ENCODE measurements at regions not wholly inside any gene's neighbourhood (a gene's known extent, or its start where the extent isn't known, plus 50 kb on each side); places are given as distances from the start of the nearest gene placed in this dataset.
A peak's percentile ranks its signal among the peaks of the same experiment; 100 is the strongest.

- DNase-seq, result no peak
- intact Hi-C loops (cut with DNase I), result no loop called here
- ATAC-seq (ENCODE audit: poor library complexity), result no peak
Observed at GRCh38 chr13:61765181-61765742, 349.6 kb upstream of the PCDH20 start.

DNA sequence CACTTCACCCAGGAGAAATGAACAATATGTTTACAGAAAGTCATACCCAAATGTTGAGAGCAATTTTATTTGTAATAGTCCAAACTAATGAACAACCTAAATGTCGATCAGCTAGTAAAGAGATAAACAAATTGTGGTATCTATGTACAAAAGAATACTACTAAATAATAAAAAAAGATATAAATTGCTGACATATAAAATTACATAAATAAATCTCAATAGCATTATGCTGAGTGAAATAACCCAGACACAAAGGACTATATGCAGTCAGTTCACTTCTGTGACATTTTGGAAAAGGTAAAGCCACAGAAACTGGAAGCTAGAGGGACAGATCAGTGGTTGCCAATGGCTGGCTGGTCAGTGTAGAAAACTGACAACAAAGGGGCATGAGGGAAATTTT is 346.0 kb upstream of the PCDH20 start:
- intact Hi-C loops (cut with DNase I), result no loop called here
- DNase-seq (no peak), ATAC-seq (ENCODE audit: poor library complexity) (no peak)

- intact Hi-C loops (cut with DNase I), result no loop called here
- DNase-seq (no peak), ATAC-seq (ENCODE audit: poor library complexity) (no peak)
Observed at GRCh38 chr13:61760102-61760501, 344.5 kb upstream of the PCDH20 start.

DNA sequence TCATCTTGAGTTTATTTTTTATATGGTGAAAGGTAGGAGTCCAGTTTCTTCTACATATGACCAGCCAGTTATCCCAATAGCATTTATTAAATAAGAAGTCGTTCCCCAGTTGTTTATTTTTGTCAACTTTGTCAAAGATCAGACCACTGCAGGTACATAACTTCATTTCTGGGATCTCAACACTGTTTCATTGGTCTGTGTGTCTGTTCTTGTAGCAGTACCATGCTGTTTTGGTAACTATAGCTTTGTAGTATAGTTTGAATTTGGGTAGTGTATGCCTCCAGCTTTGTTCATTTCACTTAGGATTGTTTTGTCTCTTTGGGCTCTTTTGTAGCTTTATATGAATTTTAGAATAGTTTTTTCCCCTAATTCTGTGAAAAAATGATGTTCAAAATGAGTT is 340.4 kb upstream of the PCDH20 start:
- intact Hi-C loops (cut with DNase I), result no loop called here
- no peak for DNase-seq
- no peak for ATAC-seq (ENCODE audit: poor library complexity)

GRCh38 chr13:61751039-61751438 is 335.4 kb upstream of the PCDH20 start:
- no peak for ATAC-seq (ENCODE audit: poor library complexity)
- intact Hi-C loops (cut with DNase I), result no loop called here

GRCh38 chr13:61738236-61738750 is 322.6 kb upstream of the PCDH20 start:
- ATAC-seq (ENCODE audit: poor library complexity), result no peak
- intact Hi-C loops (cut with DNase I), result no loop called here

More at GRCh38 chr13:61751039-61751438, 335.4 kb upstream of the PCDH20 start:
- no peak for DNase-seq

DNA sequence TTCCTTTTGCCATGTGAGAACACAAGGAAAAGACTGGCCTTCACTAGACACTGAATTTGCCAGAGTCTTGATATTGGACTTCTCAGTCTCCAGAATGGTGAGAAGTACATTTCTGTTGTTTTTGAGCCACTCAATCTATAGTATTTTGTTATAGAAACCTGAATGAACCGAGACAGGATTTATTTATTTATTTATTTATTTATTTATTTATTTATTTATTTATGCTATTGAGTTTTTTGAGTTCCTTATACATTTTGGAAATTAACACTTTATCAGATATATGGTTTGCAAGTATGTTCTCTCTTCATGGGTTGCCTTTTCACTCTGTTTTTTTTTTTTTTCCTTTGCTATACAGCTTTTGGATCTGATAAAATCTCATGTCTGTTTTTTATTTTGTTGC is 319.0 kb upstream of the PCDH20 start:
- intact Hi-C loops (cut with DNase I), result no loop called here
- ATAC-seq (ENCODE audit: poor library complexity) (no peak), DNase-seq (no peak)

More at GRCh38 chr13:61738236-61738750, 322.6 kb upstream of the PCDH20 start:
- DNase-seq, result no peak

GRCh38 chr13:61728471-61728870 is 312.8 kb upstream of the PCDH20 start:
- intact Hi-C loops (cut with DNase I), result no loop called here
- no peak for DNase-seq

DNA sequence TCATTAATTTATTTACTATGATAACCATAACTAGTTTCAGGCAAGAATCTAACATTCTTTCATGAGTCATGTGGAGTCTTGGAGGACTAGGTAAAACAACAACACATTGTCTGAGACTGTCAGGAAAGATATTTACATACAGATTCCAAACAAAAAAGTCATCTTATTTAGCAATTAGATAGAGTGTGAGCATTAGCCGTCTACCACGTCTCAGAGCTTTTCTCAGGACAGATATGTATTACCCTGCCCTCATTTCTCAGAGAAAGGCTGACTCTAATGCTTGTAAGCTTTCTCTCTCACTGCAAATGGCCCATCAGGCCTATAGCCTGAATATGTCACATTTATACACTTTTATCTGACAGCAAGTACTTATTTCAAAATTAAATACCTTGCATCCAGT is 312.1 kb upstream of the PCDH20 start:
- no peak for ATAC-seq (ENCODE audit: poor library complexity)
- no peak for DNase-seq
- intact Hi-C loops (cut with DNase I), result no loop called here

More at GRCh38 chr13:61728471-61728870, 312.8 kb upstream of the PCDH20 start:
- ATAC-seq (ENCODE audit: poor library complexity), result peak; percentile 64

- intact Hi-C loops (cut with DNase I), result no loop called here
- ATAC-seq (ENCODE audit: poor library complexity) (no peak), DNase-seq (no peak)
Observed at GRCh38 chr13:61725806-61726205, 310.2 kb upstream of the PCDH20 start.

GRCh38 chr13:61722119-61722518 is 306.5 kb upstream of the PCDH20 start:
- ATAC-seq (ENCODE audit: poor library complexity), result no peak
- no peak for DNase-seq
- intact Hi-C loops (cut with DNase I), result no loop called here

GRCh38 chr13:61712621-61713020 is 297.0 kb upstream of the PCDH20 start:
- no peak for ATAC-seq (ENCODE audit: poor library complexity)
- intact Hi-C loops (cut with DNase I), result no loop called here
- no peak for DNase-seq

- DNase-seq, result no peak
- no peak for ATAC-seq (ENCODE audit: poor library complexity)
- intact Hi-C loops (cut with DNase I), result no loop called here
Observed at GRCh38 chr13:61709258-61709657, 293.6 kb upstream of the PCDH20 start.

GRCh38 chr13:61706899-61707298 is 291.2 kb upstream of the PCDH20 start:
- DNase-seq (no peak), ATAC-seq (ENCODE audit: poor library complexity) (no peak)
- intact Hi-C loops (cut with DNase I), result no loop called here

GRCh38 chr13:61700620-61701019 is 285.0 kb upstream of the PCDH20 start:
- DNase-seq (no peak), ATAC-seq (ENCODE audit: poor library complexity) (no peak)
- intact Hi-C loops (cut with DNase I), result no loop called here

- no peak for DNase-seq
- intact Hi-C loops (cut with DNase I), result no loop called here
- no peak for ATAC-seq (ENCODE audit: poor library complexity)
Observed at GRCh38 chr13:61700181-61700580, 284.5 kb upstream of the PCDH20 start.

- ATAC-seq (ENCODE audit: poor library complexity), result no peak
- intact Hi-C loops (cut with DNase I), result no loop called here
Observed at GRCh38 chr13:61696676-61697075, 281.0 kb upstream of the PCDH20 start.

DNA sequence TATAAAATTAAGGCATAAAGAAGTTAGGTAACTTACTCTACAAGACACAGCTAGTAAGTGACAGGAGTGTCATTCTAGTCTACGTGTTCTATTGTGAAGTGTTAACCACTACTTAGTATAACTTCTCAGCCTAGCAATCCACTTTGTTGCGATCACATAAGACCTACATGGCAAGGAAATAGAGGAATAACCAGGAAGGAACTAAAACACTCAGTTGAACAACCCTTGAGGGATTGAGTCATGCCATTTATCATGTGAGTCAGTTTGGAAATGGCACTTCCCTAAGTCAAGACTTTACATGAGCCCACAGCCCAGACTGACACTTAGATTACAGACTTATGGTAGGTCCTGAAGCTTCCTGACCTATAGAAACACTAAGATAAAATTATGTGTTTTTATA is 279.5 kb upstream of the PCDH20 start:
- DNase-seq, result no peak
- ATAC-seq (ENCODE audit: poor library complexity), result no peak
- intact Hi-C loops (cut with DNase I), result no loop called here

More at GRCh38 chr13:61696676-61697075, 281.0 kb upstream of the PCDH20 start:
- DNase-seq, result no peak

- intact Hi-C loops (cut with DNase I), result no loop called here
- ATAC-seq (ENCODE audit: poor library complexity) (no peak), DNase-seq (no peak)
Observed at GRCh38 chr13:61692691-61693090, 277.0 kb upstream of the PCDH20 start.

GRCh38 chr13:61685682-61686012 is 270.0 kb upstream of the PCDH20 start:
- intact Hi-C loops (cut with DNase I), result no loop called here
- no peak for DNase-seq
- ATAC-seq (ENCODE audit: poor library complexity), result no peak

GRCh38 chr13:61684976-61685681 is 269.5 kb upstream of the PCDH20 start:
- ATAC-seq (ENCODE audit: poor library complexity) (no peak), DNase-seq (no peak)
- intact Hi-C loops (cut with DNase I), result no loop called here
